HEK293T (cell line): ENCODE measurements at regions not wholly inside any gene's neighbourhood (a gene's known extent, or its start where the extent isn't known, plus 50 kb on each side); places are given as distances from the start of the nearest gene placed in this dataset.

Experiments
- BHLHE40 ChIP-seq: fragments of 450-650 bp; IDR thresholded peaks from 2 replicates; pipeline ENCODE4 v1.6.1; 2016; ENCODE audit warnings: mild to moderate bottlenecking, moderate library complexity, borderline replicate concordance
- ELF4 ChIP-seq: fragments of 450-650 bp; IDR thresholded peaks from 2 replicates; pipeline ENCODE4 v1.6.1; 2017; ENCODE audit warnings: antibody characterized with exemption
- FOXA1 ChIP-seq: fragments of 450-650 bp; IDR thresholded peaks from 2 replicates; pipeline ENCODE4 v1.6.1; 2016; ENCODE audit warnings: mild to moderate bottlenecking
- FOXK2 ChIP-seq: fragments of 450-650 bp; IDR thresholded peaks from 2 replicates; pipeline ENCODE4 v1.6.1; 2016; ENCODE audit warnings: mild to moderate bottlenecking
- FOXM1 ChIP-seq: fragments of 450-650 bp; IDR thresholded peaks from 2 replicates; pipeline ENCODE4 v1.6.1; 2017; ENCODE audit warnings: mild to moderate bottlenecking, borderline replicate concordance
- HDGF ChIP-seq: fragments of 450-650 bp; IDR thresholded peaks from 2 replicates; pipeline ENCODE4 v1.6.1; 2017; ENCODE audit warnings: antibody characterized with exemption, borderline replicate concordance
- LEF1 ChIP-seq: fragments of 450-650 bp; IDR thresholded peaks from 2 replicates; pipeline ENCODE4 v1.6.1; 2017; ENCODE audit warnings: mild to moderate bottlenecking, borderline replicate concordance
- NFRKB ChIP-seq: fragments of 450-650 bp; IDR thresholded peaks from 2 replicates; pipeline ENCODE4 v1.6.1; 2016; ENCODE audit warnings: mild to moderate bottlenecking, moderate library complexity
- PKNOX1 ChIP-seq: fragments of 450-650 bp; IDR thresholded peaks from 2 replicates; pipeline ENCODE4 v1.6.1; 2016
- SP1 ChIP-seq: fragments of 450-650 bp; IDR thresholded peaks from 2 replicates; pipeline ENCODE4 v1.6.1; 2017
- SUZ12 ChIP-seq: fragments of 450-650 bp; IDR thresholded peaks from 2 replicates; pipeline ENCODE4 v1.6.1; 2016; ENCODE audit warnings: mild to moderate bottlenecking
- TARDBP ChIP-seq: fragments of 450-650 bp; IDR thresholded peaks from 2 replicates; pipeline ENCODE4 v1.6.1; 2016

DNA sequence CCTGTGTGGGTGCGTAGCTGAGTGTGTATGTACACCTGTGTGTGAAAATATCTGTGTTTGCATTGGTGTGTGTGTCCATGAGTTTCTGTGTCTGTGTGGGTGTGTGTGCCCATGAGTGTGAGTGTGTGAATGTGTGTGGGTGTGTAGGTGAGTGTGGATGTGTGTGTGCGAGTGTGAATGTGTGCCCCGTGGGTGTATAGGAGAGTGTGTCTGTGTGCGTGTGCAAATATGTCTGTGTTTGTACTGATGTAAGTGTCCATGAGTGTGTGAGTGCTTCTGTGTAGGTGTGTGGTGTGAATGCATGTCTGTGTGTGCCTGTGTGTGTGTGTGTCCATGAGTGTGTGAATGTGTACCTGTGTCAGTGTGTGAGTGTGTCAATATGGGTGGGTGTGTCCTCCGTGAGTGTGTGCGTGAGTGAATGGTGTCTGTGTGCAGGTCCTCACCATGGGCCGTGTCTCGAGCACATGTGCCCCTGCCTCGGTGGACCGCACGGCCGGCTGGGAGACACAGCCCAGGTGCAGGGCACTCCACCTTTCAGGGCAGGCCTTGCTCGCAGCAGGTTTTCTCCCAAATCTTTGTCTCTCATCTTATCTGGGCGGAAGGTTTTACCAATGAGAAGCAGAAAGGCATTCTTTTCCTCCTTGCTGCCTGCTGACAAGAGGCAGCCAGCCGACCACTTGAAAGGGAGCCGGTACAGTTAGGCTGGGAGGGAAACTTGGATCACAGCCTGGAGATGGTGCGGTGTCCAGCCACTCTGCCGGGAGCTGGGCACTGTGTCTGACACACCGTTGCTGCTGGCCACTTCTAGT is 107.1 kb upstream of the FAM20C start:
- TF ChIP-seq LEF1 (no peak), BHLHE40 (no peak), SUZ12 (no peak), TARDBP (no peak), FOXK2 (no peak), FOXA1 (no peak), PKNOX1 (no peak), ELF4 (no peak), NFRKB (no peak), HDGF (no peak), FOXM1 (no peak), SP1 (no peak)
